ENCODE measurements at regions not wholly inside any gene's neighbourhood (a gene's known extent, or its start where the extent isn't known, plus 50 kb on each side); places are given as distances from the start of the nearest gene placed in this dataset.

DNA sequence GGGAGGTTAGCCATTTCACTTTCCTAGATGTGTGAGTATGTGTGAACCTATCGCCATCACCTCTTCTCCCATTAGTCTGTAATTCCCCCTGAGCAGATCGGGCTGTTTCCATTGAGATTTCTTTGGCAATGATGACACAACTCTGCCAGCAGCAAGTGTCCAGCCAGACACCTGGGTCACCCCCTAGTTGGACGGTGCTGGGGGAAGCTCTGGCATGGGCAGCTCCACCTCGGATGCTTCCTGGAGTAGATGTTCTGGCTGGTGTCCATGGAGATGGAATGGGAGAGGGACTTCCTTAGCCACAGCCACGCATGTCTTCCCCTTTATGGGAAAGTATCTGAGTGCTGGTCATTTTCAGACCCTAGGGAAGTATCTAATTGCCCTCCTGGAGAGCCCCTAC, 247.9 kb upstream of the RPL38 start (continued):
- TF ChIP-seq, protein P1, sequence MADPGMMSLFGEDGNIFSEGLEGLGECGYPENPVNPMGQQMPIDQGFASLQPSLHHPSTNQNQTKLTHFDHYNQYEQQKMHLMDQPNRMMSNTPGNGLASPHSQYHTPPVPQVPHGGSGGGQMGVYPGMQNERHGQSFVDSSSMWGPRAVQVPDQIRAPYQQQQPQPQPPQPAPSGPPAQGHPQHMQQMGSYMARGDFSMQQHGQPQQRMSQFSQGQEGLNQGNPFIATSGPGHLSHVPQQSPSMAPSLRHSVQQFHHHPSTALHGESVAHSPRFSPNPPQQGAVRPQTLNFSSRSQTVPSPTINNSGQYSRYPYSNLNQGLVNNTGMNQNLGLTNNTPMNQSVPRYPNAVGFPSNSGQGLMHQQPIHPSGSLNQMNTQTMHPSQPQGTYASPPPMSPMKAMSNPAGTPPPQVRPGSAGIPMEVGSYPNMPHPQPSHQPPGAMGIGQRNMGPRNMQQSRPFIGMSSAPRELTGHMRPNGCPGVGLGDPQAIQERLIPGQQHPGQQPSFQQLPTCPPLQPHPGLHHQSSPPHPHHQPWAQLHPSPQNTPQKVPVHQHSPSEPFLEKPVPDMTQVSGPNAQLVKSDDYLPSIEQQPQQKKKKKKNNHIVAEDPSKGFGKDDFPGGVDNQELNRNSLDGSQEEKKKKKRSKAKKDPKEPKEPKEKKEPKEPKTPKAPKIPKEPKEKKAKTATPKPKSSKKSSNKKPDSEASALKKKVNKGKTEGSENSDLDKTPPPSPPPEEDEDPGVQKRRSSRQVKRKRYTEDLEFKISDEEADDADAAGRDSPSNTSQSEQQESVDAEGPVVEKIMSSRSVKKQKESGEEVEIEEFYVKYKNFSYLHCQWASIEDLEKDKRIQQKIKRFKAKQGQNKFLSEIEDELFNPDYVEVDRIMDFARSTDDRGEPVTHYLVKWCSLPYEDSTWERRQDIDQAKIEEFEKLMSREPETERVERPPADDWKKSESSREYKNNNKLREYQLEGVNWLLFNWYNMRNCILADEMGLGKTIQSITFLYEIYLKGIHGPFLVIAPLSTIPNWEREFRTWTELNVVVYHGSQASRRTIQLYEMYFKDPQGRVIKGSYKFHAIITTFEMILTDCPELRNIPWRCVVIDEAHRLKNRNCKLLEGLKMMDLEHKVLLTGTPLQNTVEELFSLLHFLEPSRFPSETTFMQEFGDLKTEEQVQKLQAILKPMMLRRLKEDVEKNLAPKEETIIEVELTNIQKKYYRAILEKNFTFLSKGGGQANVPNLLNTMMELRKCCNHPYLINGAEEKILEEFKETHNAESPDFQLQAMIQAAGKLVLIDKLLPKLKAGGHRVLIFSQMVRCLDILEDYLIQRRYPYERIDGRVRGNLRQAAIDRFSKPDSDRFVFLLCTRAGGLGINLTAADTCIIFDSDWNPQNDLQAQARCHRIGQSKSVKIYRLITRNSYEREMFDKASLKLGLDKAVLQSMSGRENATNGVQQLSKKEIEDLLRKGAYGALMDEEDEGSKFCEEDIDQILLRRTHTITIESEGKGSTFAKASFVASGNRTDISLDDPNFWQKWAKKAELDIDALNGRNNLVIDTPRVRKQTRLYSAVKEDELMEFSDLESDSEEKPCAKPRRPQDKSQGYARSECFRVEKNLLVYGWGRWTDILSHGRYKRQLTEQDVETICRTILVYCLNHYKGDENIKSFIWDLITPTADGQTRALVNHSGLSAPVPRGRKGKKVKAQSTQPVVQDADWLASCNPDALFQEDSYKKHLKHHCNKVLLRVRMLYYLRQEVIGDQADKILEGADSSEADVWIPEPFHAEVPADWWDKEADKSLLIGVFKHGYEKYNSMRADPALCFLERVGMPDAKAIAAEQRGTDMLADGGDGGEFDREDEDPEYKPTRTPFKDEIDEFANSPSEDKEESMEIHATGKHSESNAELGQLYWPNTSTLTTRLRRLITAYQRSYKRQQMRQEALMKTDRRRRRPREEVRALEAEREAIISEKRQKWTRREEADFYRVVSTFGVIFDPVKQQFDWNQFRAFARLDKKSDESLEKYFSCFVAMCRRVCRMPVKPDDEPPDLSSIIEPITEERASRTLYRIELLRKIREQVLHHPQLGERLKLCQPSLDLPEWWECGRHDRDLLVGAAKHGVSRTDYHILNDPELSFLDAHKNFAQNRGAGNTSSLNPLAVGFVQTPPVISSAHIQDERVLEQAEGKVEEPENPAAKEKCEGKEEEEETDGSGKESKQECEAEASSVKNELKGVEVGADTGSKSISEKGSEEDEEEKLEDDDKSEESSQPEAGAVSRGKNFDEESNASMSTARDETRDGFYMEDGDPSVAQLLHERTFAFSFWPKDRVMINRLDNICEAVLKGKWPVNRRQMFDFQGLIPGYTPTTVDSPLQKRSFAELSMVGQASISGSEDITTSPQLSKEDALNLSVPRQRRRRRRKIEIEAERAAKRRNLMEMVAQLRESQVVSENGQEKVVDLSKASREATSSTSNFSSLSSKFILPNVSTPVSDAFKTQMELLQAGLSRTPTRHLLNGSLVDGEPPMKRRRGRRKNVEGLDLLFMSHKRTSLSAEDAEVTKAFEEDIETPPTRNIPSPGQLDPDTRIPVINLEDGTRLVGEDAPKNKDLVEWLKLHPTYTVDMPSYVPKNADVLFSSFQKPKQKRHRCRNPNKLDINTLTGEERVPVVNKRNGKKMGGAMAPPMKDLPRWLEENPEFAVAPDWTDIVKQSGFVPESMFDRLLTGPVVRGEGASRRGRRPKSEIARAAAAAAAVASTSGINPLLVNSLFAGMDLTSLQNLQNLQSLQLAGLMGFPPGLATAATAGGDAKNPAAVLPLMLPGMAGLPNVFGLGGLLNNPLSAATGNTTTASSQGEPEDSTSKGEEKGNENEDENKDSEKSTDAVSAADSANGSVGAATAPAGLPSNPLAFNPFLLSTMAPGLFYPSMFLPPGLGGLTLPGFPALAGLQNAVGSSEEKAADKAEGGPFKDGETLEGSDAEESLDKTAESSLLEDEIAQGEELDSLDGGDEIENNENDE (IDR thresholded peaks at IDR 0.05; ENCODE audit: insufficient replicate concordance, low read length): no peak
- no peak for TF ChIP-seq BRCA1 (IDR thresholded peaks at IDR 0.05; ENCODE audit: low read depth, low read length)
- TF ChIP-seq KDM5A (IDR thresholded peaks at IDR 0.05; ENCODE audit: low read length): no peak
- no peak for TF ChIP-seq SIRT6 (IDR thresholded peaks at IDR 0.05; ENCODE audit: low read length)
- TF ChIP-seq SAP30 (IDR thresholded peaks at IDR 0.05; ENCODE audit: insufficient read depth, insufficient replicate concordance, low read length): no peak
- TF ChIP-seq NANOG (IDR thresholded peaks at IDR 0.05; ENCODE audit: insufficient read depth, low read depth, low read length, poor library complexity, severe bottlenecking): no peak
- no peak for TF ChIP-seq CTCF (IDR thresholded peaks at IDR 0.05; ENCODE audit: control extremely low read depth in 1 of 3, insufficient read depth in 1 of 3, low read depth in 1 of 3, low read length in 3 of 3)
- no peak for TF ChIP-seq CHD1 (IDR thresholded peaks at IDR 0.05; ENCODE audit: low read depth, low read length)
